AG09319 (cell line): ENCODE measurements at regions not wholly inside any gene's neighbourhood (a gene's known extent, or its start where the extent isn't known, plus 50 kb on each side); places are given as distances from the start of the nearest gene placed in this dataset.

Experiments used
- DNase-seq: peaks from one replicate; pipeline ENCODE4 v3.0.0-alpha.2; 2010; ENCODE audit warnings: low read depth; ENCODE audit errors: extremely low read depth
- CTCF ChIP-seq: IDR thresholded peaks from 2 replicates; pipeline ENCODE4 v1.5.1; 2011; ENCODE audit warnings: low read depth, mild to moderate bottlenecking, inconsistent platforms, low read length, moderate library complexity

- DNase-seq = no peak
- no peak for TF ChIP-seq CTCF
Measured at GRCh38 chr22:19610518-19611253, 86.5 kb upstream of the CLDN5 start.

GRCh38 chr22:19611590-19611989, 87.4 kb upstream of the CLDN5 start:
- no peak for TF ChIP-seq CTCF
- DNase-seq = no peak

GRCh38 chr22:19612866-19613572, 88.8 kb upstream of the CLDN5 start:
- no peak for DNase-seq
- no peak for TF ChIP-seq CTCF

GRCh38 chr22:19614536-19614863, 90.3 kb upstream of the CLDN5 start:
- no peak for TF ChIP-seq CTCF
- DNase-seq = no peak

GRCh38 chr22:19615001-19615461, 90.8 kb upstream of the CLDN5 start:
- DNase-seq = no peak
- TF ChIP-seq CTCF = no peak

- no peak for TF ChIP-seq CTCF
- DNase-seq = no peak
Measured at GRCh38 chr22:19615867-19616581, 91.8 kb upstream of the CLDN5 start.
